ENCODE measurements at regions not wholly inside any gene's neighbourhood (a gene's known extent, or its start where the extent isn't known, plus 50 kb on each side); places are given as distances from the start of the nearest gene placed in this dataset.

DNA sequence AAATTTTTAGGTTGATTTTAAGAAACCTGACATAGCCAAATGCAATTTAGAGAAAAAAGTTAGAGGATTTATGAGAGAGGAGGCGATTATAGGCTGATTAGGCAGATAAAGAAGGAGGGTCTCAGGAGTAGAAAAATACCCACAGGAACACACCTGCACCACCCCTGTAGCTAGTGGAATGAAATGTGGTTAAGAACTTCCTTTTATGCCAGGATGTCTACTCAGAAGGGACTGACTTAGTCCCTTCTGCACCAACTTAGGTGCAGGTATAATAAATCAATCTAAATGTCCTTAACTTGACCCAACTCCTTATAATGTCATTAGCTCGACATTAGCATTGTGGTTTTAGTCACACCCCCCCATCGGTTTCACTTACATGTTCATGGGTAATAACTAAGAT lies 1274.5 kb upstream of the TMEFF2 start:
- TF ChIP-seq, protein P1, sequence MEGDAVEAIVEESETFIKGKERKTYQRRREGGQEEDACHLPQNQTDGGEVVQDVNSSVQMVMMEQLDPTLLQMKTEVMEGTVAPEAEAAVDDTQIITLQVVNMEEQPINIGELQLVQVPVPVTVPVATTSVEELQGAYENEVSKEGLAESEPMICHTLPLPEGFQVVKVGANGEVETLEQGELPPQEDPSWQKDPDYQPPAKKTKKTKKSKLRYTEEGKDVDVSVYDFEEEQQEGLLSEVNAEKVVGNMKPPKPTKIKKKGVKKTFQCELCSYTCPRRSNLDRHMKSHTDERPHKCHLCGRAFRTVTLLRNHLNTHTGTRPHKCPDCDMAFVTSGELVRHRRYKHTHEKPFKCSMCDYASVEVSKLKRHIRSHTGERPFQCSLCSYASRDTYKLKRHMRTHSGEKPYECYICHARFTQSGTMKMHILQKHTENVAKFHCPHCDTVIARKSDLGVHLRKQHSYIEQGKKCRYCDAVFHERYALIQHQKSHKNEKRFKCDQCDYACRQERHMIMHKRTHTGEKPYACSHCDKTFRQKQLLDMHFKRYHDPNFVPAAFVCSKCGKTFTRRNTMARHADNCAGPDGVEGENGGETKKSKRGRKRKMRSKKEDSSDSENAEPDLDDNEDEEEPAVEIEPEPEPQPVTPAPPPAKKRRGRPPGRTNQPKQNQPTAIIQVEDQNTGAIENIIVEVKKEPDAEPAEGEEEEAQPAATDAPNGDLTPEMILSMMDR (IDR thresholded peaks at IDR 0.05), result no peak
- TF ChIP-seq POLR2A (IDR thresholded peaks at IDR 0.05), result no peak

Data from lower leg skin (tissue), 3 donors.